Upper lobe of left lung (tissue), 4 donors: ENCODE measurements at regions not wholly inside any gene's neighbourhood (a gene's known extent, or its start where the extent isn't known, plus 50 kb on each side); places are given as distances from the start of the nearest gene placed in this dataset.

ENCODE experiments used
- POLR2A ChIP-seq, 4 donors: fragments of 450-650 bp; IDR thresholded peaks; one replicate each; pipeline ENCODE4 v1.5.1; 2016 to 2017; ENCODE audit warnings: antibody characterized with exemption in 4 of 4, mild to moderate bottlenecking in 2 of 4
- TF ChIP-seq, protein P1 (sequence below), 6 experiments: fragments of 450-650 bp in 4 of 6; fragments of 200-600 bp in 2 of 6; sonication (generic) in 2 of 6; IDR thresholded peaks; one replicate each; pipeline ENCODE4 v1.5.1; 2016 to 2019; ENCODE audit warnings: antibody characterized with exemption in 6 of 6

DNA sequence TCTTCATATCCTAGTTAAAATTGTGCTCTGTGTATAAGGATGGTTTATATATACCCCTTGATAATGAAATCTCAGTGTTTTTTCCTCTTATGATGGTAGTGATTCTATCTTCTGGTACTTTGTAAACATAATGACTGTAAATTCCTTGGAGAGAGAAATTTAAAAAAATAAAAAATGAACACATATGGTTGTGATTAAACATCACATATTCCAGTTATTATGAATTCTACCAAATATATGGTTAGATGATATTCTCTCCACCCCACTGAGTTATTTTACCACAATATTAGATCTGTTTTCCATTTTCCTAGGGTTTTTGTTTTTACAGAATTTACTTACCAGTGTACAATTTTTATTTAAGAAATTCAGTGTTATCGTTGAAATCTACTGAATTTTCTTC is 481.9 kb upstream of the NOVA1 start:
- TF ChIP-seq, protein P1, sequence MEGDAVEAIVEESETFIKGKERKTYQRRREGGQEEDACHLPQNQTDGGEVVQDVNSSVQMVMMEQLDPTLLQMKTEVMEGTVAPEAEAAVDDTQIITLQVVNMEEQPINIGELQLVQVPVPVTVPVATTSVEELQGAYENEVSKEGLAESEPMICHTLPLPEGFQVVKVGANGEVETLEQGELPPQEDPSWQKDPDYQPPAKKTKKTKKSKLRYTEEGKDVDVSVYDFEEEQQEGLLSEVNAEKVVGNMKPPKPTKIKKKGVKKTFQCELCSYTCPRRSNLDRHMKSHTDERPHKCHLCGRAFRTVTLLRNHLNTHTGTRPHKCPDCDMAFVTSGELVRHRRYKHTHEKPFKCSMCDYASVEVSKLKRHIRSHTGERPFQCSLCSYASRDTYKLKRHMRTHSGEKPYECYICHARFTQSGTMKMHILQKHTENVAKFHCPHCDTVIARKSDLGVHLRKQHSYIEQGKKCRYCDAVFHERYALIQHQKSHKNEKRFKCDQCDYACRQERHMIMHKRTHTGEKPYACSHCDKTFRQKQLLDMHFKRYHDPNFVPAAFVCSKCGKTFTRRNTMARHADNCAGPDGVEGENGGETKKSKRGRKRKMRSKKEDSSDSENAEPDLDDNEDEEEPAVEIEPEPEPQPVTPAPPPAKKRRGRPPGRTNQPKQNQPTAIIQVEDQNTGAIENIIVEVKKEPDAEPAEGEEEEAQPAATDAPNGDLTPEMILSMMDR (IDR thresholded peaks at IDR 0.05): no peak
- TF ChIP-seq POLR2A (IDR thresholded peaks at IDR 0.05): no peak
